SKM-1 (cell line): ENCODE measurements at regions not wholly inside any gene's neighbourhood (a gene's known extent, or its start where the extent isn't known, plus 50 kb on each side); places are given as distances from the start of the nearest gene placed in this dataset.
"Not testable (repeated sequence)": the region's sequence is repeated elsewhere in the genome, so short reads cannot be mapped to it uniquely, and the experiment has no call there.

Experiments used
- DNase-seq: peaks from one replicate; lab custom pipeline; 2025; ENCODE audit not compliant: unreplicated experiment; lab: John Stamatoyannopoulos, UW

DNA sequence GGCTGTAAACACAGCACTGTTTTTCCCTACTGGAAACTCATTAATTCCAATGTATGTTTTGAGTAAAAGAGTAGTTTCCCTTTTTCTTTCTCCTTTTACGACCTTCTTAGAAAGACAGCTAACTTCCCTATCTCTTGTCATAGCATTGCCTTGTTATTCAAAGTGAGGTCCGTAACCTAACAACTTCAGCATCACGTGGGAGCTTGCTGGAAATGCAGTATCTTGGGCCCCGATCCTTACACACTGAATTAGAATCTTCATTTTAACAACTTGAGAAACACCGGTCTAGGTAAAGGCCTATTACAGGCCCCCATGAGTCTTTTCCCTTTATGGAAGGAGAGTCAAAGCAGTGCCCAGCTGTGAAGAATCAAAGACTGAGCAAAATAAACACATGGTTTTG lies 230.7 kb upstream of the PRKD1 start:
- DNase-seq: no peak

DNA sequence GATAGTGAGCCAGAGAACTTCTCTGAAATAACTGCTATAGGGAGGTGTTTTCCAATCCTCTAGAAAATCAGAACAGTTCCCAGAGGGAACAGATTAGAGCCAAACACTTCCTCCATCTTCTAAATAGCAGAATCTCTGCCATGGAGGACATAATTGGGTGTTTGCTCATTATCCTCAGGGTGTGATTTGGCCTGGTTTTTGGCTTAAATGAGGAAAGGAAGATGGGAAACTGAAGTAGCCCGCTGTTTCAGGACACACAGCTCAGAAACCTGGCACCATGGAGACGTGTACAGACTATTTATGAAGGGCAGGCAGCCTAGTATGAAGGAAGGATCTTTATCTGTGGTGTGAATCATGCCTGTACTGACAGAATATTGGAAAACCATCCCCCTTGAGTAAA lies 231.7 kb upstream of the PRKD1 start:
- DNase-seq: no peak

DNA sequence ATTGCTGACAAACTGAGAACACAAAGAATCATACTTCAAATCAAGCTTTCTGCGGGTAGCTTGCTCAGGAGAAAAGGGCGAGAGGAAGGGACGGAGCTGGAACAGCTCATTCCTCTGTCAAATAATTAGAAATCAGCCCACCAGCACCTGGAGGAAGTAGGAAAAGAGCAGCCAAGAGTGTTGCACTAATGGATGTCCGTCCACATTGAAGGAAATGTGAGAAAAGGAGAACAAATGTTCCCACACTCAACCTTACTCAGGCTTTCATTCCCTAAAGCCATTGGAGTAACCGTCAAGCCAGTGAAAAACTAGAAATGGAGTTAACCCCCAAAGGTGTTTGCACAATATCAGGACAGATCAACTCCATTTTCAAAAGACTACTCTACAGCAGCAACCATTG lies 233.0 kb upstream of the PRKD1 start:
- DNase-seq: no peak

DNA sequence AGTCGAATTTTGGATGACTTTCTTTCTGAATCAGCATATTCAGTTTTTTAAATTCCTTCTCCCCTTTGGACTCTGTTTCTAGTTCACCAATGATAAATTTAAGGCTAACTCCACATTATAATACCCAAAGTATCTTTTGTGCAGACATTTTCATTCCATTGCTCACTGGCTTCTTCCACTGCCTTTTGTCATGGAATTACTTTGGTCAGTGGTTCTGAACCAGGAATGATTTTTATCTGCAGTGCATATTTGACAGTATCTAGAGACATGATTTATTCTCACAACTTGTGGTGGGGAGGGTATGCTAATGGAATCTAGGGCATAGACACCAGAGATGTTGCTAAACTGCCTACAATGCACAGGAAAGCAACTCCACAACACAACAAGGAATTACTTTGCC lies 234.4 kb upstream of the PRKD1 start:
- no peak for DNase-seq

DNA sequence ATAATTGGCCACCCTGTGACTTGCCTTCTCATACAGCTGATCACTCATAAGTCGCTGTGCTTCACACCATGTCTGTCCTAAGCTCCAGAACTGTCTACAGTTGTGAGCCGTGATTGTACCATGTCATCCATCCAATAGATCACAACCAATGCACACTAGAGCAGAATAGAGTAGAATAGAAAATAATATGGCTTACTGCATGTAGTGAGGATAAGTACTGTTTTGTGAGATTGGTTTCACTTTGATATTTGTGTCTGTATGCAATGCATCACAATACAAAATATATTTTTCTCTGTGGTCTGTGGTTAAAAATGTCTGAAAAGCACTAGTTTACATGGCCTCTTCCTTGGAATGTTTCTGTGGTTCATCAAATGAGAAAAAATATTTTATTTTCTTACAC lies 237.6 kb upstream of the PRKD1 start:
- no peak for DNase-seq

DNA sequence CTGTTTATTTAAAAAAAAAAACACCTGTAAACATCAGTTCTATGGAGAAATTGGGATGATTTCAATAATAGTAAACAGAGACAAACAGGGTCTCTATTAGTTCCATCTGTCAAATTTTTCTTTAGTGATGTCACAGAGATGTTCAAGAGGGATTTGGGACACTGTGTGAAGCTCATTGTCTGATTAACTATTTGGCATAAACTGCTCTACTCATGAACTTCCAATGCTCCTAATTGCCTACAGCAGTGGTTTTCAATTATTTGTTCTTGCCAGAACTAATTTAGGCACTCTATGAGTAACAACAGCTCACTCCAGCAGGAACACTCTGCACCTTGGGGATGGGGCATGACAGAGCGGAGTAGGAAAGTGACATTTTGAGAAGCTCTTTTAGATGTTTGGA lies 250.1 kb upstream of the PRKD1 start:
- DNase-seq: no peak

DNA sequence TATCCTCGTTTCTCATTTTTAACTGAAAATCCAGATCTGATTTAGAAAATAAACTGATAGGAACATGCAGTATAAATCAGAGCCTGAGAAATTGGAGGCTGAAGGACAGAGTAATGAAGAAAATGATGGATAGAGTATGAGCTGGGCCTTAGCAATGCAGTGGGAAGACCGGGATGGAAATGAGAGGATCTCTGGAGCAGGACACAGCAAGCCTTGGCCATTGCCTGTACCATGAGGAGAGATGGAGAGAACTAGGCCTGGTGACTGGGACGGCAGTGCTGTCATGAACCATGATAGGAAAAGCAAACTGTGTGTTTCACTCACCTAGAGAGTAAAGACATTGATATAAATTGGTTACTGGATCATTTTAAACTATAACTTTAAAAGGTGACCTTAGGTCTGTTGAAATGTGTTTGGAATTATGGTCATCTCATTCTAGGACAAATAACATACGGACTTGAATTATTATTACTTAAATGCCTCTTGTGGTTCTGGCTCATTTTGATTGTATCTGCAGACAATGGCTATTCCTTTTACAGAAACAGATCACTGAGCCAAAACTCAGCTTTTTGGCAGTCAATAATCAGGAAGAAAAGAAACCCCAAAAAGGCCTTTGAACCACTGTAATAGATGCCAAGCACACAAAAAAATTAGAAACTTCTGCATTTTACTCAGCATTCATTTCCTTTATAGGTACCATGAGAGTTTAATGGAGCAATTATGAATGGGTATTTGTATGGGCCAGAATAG lies 251.9 kb upstream of the PRKD1 start:
- no peak for DNase-seq

DNA sequence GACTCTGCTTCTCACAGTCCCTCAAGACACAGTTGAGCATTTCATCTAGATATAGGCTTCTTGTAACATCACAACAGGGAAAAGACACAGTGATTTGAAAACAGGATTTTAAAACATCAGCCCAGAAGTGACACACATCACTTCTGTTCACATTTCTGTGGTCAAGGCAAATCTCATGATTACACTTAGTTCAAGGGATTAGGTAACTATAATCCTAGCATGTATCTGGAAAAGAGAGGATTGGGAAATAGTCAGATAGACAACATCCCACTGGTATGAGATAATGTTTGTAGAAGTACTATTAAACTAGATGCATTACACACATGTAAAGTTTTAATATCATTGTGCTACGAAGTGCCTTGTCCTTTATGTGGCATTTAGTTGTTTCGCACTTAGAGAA lies 252.6 kb upstream of the PRKD1 start:
- DNase-seq: no peak

DNA sequence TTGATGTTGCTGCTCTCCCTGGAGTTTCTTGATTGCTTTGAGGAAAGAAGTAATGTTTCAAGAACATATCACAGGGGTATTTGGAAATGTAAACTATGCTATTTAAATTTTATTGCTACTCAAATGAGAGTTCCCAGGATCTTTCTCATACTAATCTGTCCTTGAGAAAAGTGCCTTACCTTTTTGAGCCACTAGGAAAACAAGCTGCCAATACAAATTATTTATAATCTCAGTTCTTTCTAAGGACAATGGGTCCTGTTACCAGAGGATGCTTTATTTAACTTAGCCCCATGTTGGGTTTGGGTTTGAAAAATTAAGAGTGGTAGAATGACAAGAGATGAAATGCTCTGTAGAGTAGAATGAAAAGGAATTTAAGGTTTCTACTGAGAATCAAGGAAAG lies 258.2 kb upstream of the PRKD1 start:
- no peak for DNase-seq

DNA sequence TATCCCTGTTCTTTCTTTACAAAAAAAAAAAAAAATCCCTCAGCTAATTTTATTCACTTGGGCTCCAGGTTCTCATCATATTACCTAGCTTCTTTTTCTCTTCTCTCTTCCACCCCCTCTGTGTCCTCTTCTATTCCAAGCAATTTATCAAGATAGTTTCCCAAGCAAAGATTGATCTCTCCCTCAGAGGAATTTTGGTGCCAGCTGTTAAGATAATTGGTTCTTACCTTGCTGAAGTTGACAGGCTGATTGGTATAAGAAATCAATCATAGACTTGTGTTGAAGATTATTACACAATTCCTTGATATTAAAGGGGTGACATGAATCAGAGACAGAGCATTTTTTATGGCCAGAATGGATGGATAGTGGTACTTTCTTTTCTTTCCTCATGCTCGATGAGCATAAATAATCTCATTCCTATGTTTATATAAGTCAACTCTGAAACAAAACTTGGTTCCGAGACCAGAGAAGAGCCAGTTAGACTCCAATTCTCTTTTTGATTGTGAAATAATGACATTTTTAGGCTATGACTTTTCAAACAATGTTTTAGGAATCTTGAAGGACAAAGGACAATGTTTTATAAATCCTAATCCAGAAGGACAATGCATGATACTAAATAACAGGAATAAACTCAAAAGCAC lies 264.1 kb upstream of the PRKD1 start:
- no peak for DNase-seq

DNA sequence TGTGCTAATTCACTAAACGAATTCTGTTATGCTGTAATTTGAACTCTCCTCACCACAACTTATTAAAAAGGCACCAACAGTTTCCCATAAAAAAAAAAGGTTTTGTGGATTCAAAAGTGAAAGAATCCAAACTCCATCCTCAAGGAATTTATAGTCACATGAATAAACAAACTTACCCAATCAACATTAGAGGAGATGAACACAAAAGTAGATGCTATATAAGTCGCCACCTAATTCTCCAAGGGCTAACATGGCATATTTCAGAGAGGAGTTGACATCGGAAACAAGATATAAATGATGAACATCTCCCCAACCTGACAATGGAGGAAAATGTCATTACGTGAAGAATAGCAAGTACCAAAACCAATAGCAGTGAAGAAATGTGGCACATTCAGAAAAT lies 265.5 kb upstream of the PRKD1 start:
- DNase-seq: no peak

DNA sequence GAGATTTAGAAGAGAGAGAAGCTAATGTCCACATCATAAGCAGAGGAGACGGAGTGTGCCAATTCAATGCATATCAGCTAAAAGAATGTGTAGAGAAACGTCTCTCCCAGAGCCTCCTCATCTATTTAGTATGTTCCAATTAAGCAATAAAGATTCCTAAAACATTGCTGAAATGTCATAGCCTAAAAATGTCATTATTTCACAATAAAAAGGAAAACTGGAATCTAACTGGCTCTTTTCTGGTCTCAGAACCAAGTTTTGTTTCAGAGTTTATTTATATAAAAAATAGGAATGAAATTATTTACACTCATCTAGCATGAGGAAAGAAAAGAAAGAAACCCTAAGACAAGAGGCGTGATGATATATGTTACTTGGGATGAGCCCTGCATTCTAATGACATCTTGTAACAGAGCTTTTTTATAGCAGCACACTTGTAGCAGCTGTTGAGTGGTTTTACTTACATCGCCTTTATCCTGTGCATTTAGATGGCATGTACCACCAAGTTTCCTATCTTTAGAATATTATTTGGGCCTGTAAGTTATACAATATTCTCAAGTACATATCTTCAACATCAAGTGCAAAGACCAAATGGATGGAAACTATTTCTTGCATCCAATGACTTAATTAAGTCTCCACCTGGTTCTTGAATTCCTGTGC lies 266.3 kb upstream of the PRKD1 start:
- no peak for DNase-seq

DNA sequence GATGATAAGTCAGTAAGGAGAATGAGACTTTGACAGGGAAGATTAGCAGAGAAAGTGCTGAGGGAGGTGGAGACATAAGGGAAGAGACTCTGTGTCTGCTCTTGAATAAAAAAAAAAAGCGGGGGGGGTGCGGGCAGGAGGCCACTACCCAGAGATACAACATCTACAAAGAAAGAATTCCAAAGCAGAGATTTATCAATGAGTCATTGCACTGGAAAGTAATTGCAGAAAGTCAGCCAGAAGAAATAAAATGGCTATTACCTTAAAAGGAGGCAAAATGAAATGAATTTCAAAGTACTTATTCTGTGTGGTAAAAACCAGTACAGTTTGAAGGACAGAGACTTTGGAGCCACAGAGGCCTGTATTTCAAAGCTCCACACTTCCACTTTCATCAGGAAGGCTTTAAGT lies 267.1 kb upstream of the PRKD1 start:
- no peak for DNase-seq

DNA sequence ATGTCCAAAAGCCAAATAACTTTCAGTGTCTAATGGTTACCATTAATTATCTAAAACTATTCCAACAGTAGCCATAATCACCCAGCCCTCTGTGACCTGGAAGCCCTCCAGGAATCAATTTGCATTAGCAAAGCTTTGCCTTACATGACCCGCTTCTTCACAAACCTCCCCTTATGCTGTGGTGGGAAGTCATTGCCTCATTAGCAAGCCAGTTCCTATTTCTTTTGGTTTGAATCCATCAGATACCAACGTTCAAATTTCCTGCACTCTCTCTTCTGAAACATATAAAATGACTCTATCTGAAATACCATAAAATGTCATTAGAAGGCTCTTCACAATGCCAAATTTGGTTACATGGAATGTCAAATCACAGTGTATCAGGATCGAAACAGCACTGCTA lies 268.3 kb upstream of the PRKD1 start:
- no peak for DNase-seq

DNA sequence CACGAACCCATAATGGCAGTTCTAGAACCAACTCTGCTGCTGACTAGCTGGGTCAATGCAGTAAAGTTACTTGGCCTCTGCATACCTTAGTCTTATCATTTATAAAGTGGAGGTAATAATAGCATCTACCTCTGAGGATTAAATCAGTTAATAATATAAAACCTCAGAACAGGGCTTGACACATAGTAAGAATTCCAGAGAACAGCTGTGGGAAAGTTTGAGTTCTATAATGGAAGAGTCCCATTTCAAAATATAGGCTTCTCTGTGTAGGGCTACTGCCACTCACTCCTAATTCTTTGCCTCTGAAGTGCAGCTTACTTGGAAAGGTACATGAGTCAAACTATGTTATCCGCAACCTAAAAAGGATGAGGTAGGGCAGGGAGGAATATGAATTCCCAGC lies 269.2 kb upstream of the PRKD1 start:
- DNase-seq: no peak

DNA sequence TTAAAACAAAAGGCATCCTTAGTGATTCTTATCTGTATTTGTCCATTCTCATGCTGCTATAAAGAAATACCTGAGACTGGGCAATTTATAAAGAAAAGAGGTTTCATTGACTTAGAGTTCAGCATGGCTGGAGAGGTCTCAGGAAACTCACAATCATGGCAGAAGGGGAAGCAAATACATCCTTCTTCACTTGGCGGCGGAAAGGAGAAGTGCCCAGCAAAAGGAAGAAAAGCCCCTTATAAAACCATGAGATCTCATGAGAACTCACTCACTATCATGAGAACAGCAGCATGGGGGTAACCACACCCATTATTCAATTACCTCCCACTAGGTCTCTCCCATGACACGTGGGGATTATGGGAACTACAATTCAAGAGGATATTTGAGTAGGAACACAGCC lies 271.1 kb upstream of the PRKD1 start:
- not testable (repeated sequence) for DNase-seq

DNA sequence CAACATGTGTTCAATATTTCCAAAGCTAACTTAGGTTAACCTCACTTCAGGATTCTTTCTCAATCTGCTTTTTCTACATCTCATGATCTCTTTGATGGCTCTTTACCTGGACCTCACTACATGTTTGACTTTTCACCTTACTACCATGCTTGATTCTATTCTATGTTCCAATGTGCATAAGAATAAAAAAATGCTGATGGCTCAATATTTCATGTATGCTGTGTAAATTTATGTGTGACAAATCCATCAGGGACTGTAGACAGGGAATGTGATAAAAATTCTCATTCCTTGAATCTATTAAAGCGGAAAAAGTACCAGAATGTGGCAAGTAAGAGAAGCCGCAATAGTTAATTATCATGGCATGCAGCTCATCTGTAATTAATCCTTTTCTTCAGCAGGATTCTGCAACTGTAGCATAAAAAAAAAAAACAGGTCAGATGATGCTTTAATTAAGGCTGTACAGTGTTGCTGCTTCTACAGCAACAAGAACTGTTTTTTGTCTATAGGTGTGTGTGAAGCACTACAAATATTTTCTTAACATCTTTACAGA lies 276.9 kb upstream of the PRKD1 start:
- no peak for DNase-seq

DNA sequence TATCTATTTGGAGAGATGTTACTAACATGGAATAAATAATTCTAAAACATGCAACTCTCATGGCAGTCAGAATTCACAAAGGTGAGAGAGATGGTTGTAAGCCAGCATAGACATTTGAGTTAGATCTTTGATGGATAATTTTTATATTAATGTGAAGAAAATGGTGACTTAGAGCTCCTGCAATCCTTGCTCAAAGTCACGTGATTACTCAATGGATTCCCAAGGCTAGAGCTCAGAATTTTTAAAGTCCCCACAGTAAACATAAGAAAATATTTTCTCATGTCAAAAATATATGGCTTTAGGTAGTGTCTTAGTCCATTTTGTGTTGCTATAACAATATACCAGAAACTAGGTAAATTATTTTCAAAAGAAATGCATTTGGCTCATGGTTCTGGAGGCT lies 281.5 kb upstream of the PRKD1 start:
- DNase-seq: no peak

DNA sequence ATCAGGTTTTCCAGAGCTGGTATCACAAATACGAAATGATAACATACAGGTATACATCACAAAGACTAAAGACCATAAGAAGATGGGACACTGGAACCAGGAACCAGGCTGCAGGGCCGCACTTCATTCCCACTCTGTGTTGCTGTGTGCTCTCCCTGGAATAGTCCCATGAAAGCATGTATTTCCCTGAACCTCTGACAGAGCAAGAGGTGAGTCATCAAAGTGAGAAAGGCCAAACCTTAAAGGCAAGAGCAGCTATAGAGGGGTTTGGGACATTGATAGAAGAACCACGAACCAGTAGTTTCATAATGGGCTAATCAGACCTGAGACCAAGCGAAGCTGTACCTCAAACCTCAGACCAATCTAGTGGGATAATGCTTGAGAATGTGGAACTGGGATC lies 283.0 kb upstream of the PRKD1 start:
- DNase-seq: no peak

DNA sequence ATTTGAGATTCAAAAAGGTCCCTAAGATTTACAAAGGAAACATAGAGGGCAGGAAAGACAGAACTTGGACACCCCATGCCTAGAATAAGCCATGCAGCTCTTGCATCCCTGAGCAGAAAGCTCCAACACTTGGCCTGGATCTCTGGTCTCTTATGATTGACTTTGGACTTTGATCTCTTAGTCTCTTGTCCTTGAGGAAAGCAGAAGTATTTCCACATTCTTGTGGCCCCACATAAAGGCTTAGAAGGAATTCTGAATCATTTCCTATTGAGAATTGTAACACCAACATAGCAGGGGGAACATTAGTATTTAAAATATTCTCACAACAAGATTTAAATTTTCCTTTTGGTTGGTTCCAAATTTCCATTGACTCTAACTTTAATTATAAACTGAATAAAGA lies 283.7 kb upstream of the PRKD1 start:
- no peak for DNase-seq

DNA sequence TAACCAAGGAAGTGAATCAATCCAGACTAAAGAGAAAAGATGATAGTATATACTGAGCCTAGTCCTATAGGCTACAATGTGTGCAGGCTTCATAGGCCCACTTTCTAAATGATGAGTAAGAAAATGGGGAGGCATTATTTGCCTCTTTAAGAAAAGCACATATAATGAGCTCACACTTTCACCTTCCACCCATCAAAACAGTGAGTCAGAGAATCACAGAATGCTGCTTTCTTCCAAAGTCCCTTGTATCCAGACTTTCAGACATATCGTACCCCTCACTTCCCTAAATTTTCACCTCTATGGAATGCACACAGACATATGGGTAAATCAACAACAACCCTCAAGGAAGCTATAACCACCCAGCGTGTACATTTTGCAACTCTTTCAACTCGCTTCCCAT lies 286.4 kb upstream of the PRKD1 start:
- DNase-seq: no peak

DNA sequence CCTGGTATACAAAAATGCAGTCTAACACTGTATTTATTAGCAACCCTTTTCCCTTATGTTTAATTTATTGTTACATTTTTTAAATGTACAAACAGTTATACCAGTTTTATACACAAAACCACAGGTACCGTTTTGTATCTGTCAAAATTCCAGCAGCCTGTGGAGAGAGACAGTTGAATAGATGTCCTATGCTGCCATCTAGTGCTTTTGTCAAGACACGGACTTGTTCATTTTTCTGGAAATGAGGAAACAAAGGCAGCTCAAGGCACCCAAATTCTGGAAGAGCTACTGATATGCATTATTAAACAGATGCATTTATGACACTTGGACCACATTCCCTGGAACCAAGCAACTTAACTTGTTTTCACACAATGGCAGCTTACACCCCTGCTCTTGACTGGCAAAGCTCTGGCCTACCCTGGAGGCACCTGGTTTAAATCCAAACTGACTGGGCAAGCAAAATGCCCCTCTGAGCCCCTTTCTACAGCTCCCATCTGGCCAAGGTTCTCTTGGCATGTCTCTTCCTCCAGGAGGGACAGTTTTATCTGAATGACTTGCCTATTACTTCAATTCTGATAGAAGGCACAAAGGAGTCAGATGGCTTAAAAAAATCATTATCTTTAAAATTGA lies 286.9 kb upstream of the PRKD1 start:
- peak; percentile 2 for DNase-seq
